ENCODE measurements at regions not wholly inside any gene's neighbourhood (a gene's known extent, or its start where the extent isn't known, plus 50 kb on each side); places are given as distances from the start of the nearest gene placed in this dataset.

GRCh38 chrX:99192421-99192820, 1217.7 kb downstream of the PCDH19 start:
- Histone ChIP-seq H3K4me1 (no peaks in the 10 kb centered on the region), H3K4me2 (no peak overlapping the region), H3K9me3 (no peaks in the 10 kb centered on the region), H3K4me3 (no peak overlapping the region), H3K27ac (no peak overlapping the region)
- DNase-seq (ENCODE audit: low read depth in 1 of 2, low spot score in 1 of 2) (no peak), FAIRE-seq (no peak), ATAC-seq (no peak)
- WGBS (ENCODE audit: missing lambda C conversion rate), result 9% methylated on average over 1 of the region's 1 CpG
- POLR2A ChIA-PET, result no interaction called here
- TF ChIP-seq CTCF (IDR thresholded peaks at IDR 0.05) (no peak), RAD21 (conservative IDR thresholded peaks at IDR 0.05 in 1 of 2, IDR thresholded peaks at IDR 0.05 in 1 of 2) (no peak), MAFK (IDR thresholded peaks at IDR 0.05; ENCODE audit: partially characterized antibody) (no peak), ESRRA (IDR thresholded peaks at IDR 0.05; ENCODE audit: borderline replicate concordance, low read length) (no peak), HOXB13 (CRISPR knock-in tag; IDR thresholded peaks at IDR 0.05; ENCODE audit: low read depth) (no peak), MAZ (IDR thresholded peaks at IDR 0.05; ENCODE audit: borderline replicate concordance, low read depth, low read length) (no peak), RCOR1 (IDR thresholded peaks at IDR 0.05; ENCODE audit: low read depth, low read length) (no peak), HDAC2 (IDR thresholded peaks at IDR 0.05) (no peak), NFE2L2 (conservative IDR thresholded peaks at IDR 0.05; ENCODE audit: low read length) (no peak), EHMT2 (IDR thresholded peaks at IDR 0.05; ENCODE audit: low read depth) (no peak)
- CTCF ChIA-PET, result no interaction called here

GRCh38 chrX:99184153-99184552, 1225.9 kb downstream of the PCDH19 start:
- ChIA-PET POLR2A (no interaction called here), CTCF (no interaction called here)
- DNase-seq (ENCODE audit: low read depth in 1 of 2, low spot score in 1 of 2) (no peak), ATAC-seq (no peak), FAIRE-seq (no peak)
- Histone ChIP-seq H3K4me2 (no peak overlapping the region), H3K4me3 (no peak overlapping the region), H3K9me3 (no peaks in the 10 kb centered on the region), H3K4me1 (no peaks in the 10 kb centered on the region), H3K27ac (no peak overlapping the region)
- 0% methylated on average over 1 of the region's 1 CpG for WGBS (ENCODE audit: missing lambda C conversion rate)
- no peak for TF ChIP-seq MAZ (IDR thresholded peaks at IDR 0.05; ENCODE audit: borderline replicate concordance, low read depth, low read length)
- TF ChIP-seq RCOR1 (IDR thresholded peaks at IDR 0.05; ENCODE audit: low read depth, low read length), result no peak
- no peak for TF ChIP-seq RARB (CRISPR knock-in tag; IDR thresholded peaks at IDR 0.05)
- TF ChIP-seq FOSL2 (IDR thresholded peaks at IDR 0.05), result no peak
- no peak for TF ChIP-seq FOSL2 (CRISPR knock-in tag; IDR thresholded peaks at IDR 0.05)
- TF ChIP-seq FOSB (CRISPR knock-in tag; IDR thresholded peaks at IDR 0.05), result no peak
- TF ChIP-seq CHD4 (IDR thresholded peaks at IDR 0.05; ENCODE audit: borderline replicate concordance), result no peak
- TF ChIP-seq HDAC2 (IDR thresholded peaks at IDR 0.05), result no peak
- TF ChIP-seq EP300 (IDR thresholded peaks at IDR 0.05), result no peak
- no peak for TF ChIP-seq JUNB (IDR thresholded peaks at IDR 0.05)
- TF ChIP-seq MAFK (IDR thresholded peaks at IDR 0.05; ENCODE audit: partially characterized antibody), result no peak
- no peak for TF ChIP-seq NR3C1 (IDR thresholded peaks at IDR 0.05)

GRCh38 chrX:99172958-99173357, 1237.1 kb downstream of the PCDH19 start:
- H3K4me1 ChIP-seq, result no peaks in the 10 kb centered on the region
- DNase-seq (ENCODE audit: low read depth in 1 of 2, low spot score in 1 of 2), result no peak
- TF ChIP-seq HDAC2 (IDR thresholded peaks at IDR 0.05) (no peak), POLR2AphosphoS2 (conservative IDR thresholded peaks at IDR 0.05; ENCODE audit: low read length) (no peak), EHF (CRISPR knock-in tag; IDR thresholded peaks at IDR 0.05) (no peak), ZSCAN20 (CRISPR knock-in tag; IDR thresholded peaks at IDR 0.05) (no peak), RARB (CRISPR knock-in tag; IDR thresholded peaks at IDR 0.05) (no peak), ZNF302 (CRISPR knock-in tag; IDR thresholded peaks at IDR 0.05) (no peak), CBX2 (IDR thresholded peaks at IDR 0.05; ENCODE audit: borderline replicate concordance, low read depth) (no peak), E2F6 (IDR thresholded peaks at IDR 0.05; ENCODE audit: borderline replicate concordance, low read depth) (no peak), HEYL (CRISPR knock-in tag; IDR thresholded peaks at IDR 0.05) (no peak), EP300 (IDR thresholded peaks at IDR 0.05) (no peak), HOXB5 (CRISPR knock-in tag; IDR thresholded peaks at IDR 0.05) (no peak), RAD21 (conservative IDR thresholded peaks at IDR 0.05 in 1 of 2, IDR thresholded peaks at IDR 0.05 in 1 of 2) (no peak), FOSL2 (IDR thresholded peaks at IDR 0.05) (no peak), FOSL2 (CRISPR knock-in tag; IDR thresholded peaks at IDR 0.05) (no peak)
- no peaks in the 10 kb centered on the region for H3K9me3 ChIP-seq
- no peak overlapping the region for H3K4me3 ChIP-seq
- WGBS (ENCODE audit: missing lambda C conversion rate), result 3% methylated on average over 3 of the region's 3 CpGs
- no peak for FAIRE-seq
- no peak overlapping the region for H3K27ac ChIP-seq
- no peak overlapping the region for H3K4me2 ChIP-seq
- CTCF ChIA-PET, result no interaction called here
- ATAC-seq, result no peak
- POLR2A ChIA-PET, result no interaction called here

All from A549 (cell line).